ENCODE measurements at regions not wholly inside any gene's neighbourhood (a gene's known extent, or its start where the extent isn't known, plus 50 kb on each side); places are given as distances from the start of the nearest gene placed in this dataset.

- H3K27me3 ChIP-seq (ENCODE audit: control insufficient read depth, insufficient read depth, low read length): no peaks in the 10 kb centered on the region
- no peaks in the 10 kb centered on the region for H3K36me3 ChIP-seq (ENCODE audit: control insufficient read depth, insufficient read depth, low read length)
- TF ChIP-seq CTCF (IDR thresholded peaks at IDR 0.05; ENCODE audit: insufficient read depth, low read length, poor library complexity, severe bottlenecking): no peak
- no peak overlapping the region for H3K4me3 ChIP-seq (ENCODE audit: low read depth, low read length)
- no peak for DNase-seq (ENCODE audit: low read depth)
Measured at GRCh38 chr6:164068527-164068926, 654.0 kb downstream of the QKI start.

GRCh38 chr6:164066766-164067165 is 652.2 kb downstream of the QKI start:
- Histone ChIP-seq H3K36me3 (ENCODE audit: control insufficient read depth, insufficient read depth, low read length) (no peaks in the 10 kb centered on the region), H3K4me3 (ENCODE audit: low read depth, low read length) (no peak overlapping the region), H3K27me3 (ENCODE audit: control insufficient read depth, insufficient read depth, low read length) (no peaks in the 10 kb centered on the region)
- TF ChIP-seq CTCF (IDR thresholded peaks at IDR 0.05; ENCODE audit: insufficient read depth, low read length, poor library complexity, severe bottlenecking): no peak
- no peak for DNase-seq (ENCODE audit: low read depth)

- TF ChIP-seq CTCF (IDR thresholded peaks at IDR 0.05; ENCODE audit: insufficient read depth, low read length, poor library complexity, severe bottlenecking): no peak
- H3K36me3 ChIP-seq (ENCODE audit: control insufficient read depth, insufficient read depth, low read length): no peaks in the 10 kb centered on the region
- no peak for DNase-seq (ENCODE audit: low read depth)
Measured at GRCh38 chr6:164066335-164066734, 651.8 kb downstream of the QKI start.

GRCh38 chr6:164063346-164063745 is 648.8 kb downstream of the QKI start:
- H3K4me3 ChIP-seq (ENCODE audit: low read depth, low read length): no peak overlapping the region
- no peak for TF ChIP-seq CTCF (IDR thresholded peaks at IDR 0.05; ENCODE audit: insufficient read depth, low read length, poor library complexity, severe bottlenecking)
- no peak for DNase-seq (ENCODE audit: low read depth)
- no peaks in the 10 kb centered on the region for H3K27me3 ChIP-seq (ENCODE audit: control insufficient read depth, insufficient read depth, low read length)
- H3K36me3 ChIP-seq (ENCODE audit: control insufficient read depth, insufficient read depth, low read length): no peaks in the 10 kb centered on the region

More at GRCh38 chr6:164066335-164066734, 651.8 kb downstream of the QKI start:
- H3K4me3 ChIP-seq (ENCODE audit: low read depth, low read length): no peak overlapping the region
- H3K27me3 ChIP-seq (ENCODE audit: control insufficient read depth, insufficient read depth, low read length): no peaks in the 10 kb centered on the region

GRCh38 chr6:164062872-164063271 is 648.4 kb downstream of the QKI start:
- Histone ChIP-seq H3K27me3 (ENCODE audit: control insufficient read depth, insufficient read depth, low read length) (no peaks in the 10 kb centered on the region), H3K4me3 (ENCODE audit: low read depth, low read length) (no peak overlapping the region), H3K36me3 (ENCODE audit: control insufficient read depth, insufficient read depth, low read length) (no peaks in the 10 kb centered on the region)
- DNase-seq (ENCODE audit: low read depth): no peak
- TF ChIP-seq CTCF (IDR thresholded peaks at IDR 0.05; ENCODE audit: insufficient read depth, low read length, poor library complexity, severe bottlenecking): no peak

- no peaks in the 10 kb centered on the region for H3K36me3 ChIP-seq (ENCODE audit: control insufficient read depth, insufficient read depth, low read length)
- TF ChIP-seq CTCF (IDR thresholded peaks at IDR 0.05; ENCODE audit: insufficient read depth, low read length, poor library complexity, severe bottlenecking): no peak
- H3K27me3 ChIP-seq (ENCODE audit: control insufficient read depth, insufficient read depth, low read length): no peaks in the 10 kb centered on the region
- DNase-seq (ENCODE audit: low read depth): no peak
- H3K4me3 ChIP-seq (ENCODE audit: low read depth, low read length): no peak overlapping the region
Measured at GRCh38 chr6:164057876-164058275, 643.4 kb downstream of the QKI start.
